ENCODE measurements at regions not wholly inside any gene's neighbourhood (a gene's known extent, or its start where the extent isn't known, plus 50 kb on each side); places are given as distances from the start of the nearest gene placed in this dataset.

DNA sequence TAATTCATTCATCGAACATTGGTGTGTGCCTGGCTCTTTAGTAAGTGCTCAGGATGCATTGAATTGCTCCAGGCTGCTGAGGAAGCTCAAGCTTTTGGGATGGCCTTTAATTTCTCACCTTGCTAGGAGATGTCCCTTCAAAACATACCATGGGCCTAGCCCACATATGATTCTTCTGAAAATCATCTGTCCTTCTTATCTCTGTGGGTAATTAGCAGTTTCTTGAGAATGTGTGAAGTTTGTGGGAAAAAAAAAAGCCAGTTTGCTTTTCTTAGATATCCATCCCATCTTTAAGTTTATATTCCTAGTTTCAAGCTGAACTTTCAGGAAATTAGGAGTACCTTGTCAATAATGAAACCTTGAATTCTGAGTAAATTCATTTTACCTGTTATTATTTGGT is 532.3 kb upstream of the SUCLG2 start:
- H3K27ac Mint-ChIP-seq: no peak overlapping the region
- Histone ChIP-seq H3K4me3 (replicated peaks in 1 of 3; ENCODE audit: low read depth in 2 of 3, low read length in 3 of 3) (no peak overlapping the region), H3K4me1 (ENCODE audit: control insufficient read depth in 1 of 2, insufficient read depth in 2 of 2, low read length in 2 of 2) (no peaks in the 10 kb centered on the region), H3K27ac (ENCODE audit: low read depth in 1 of 2, low read length in 2 of 2) (no peak overlapping the region), H4K20me1 (ENCODE audit: insufficient read depth, low read length) (no peaks in the 10 kb centered on the region), H3K9me3 (replicated peaks in 1 of 2; ENCODE audit: control insufficient read depth in 1 of 2, insufficient read depth in 1 of 2, low read length in 2 of 2) (no peaks in the 10 kb centered on the region), H3K79me2 (ENCODE audit: insufficient read depth, low read length) (no peaks in the 10 kb centered on the region), H2AFZ (ENCODE audit: insufficient read depth, low read depth, low read length, poor library complexity, severe bottlenecking) (no peak overlapping the region), H3K36me3 (replicated peaks in 1 of 2; ENCODE audit: control insufficient read depth in 1 of 2, insufficient read depth in 2 of 2, low read length in 2 of 2) (no peaks in the 10 kb centered on the region), H3K4me2 (replicated peaks; ENCODE audit: extremely low read depth, low read length, poor library complexity, severe bottlenecking) (no peak overlapping the region), H3K27me3 (ENCODE audit: control insufficient read depth in 2 of 2, insufficient read depth in 2 of 2, low read length in 2 of 2) (no peaks in the 10 kb centered on the region), H3K9ac (ENCODE audit: insufficient read depth, low read length, poor library complexity, severe bottlenecking) (no peak overlapping the region)
- intact Hi-C loops (cut with micrococcal nuclease): no loop called here
- TF ChIP-seq, protein P1, sequence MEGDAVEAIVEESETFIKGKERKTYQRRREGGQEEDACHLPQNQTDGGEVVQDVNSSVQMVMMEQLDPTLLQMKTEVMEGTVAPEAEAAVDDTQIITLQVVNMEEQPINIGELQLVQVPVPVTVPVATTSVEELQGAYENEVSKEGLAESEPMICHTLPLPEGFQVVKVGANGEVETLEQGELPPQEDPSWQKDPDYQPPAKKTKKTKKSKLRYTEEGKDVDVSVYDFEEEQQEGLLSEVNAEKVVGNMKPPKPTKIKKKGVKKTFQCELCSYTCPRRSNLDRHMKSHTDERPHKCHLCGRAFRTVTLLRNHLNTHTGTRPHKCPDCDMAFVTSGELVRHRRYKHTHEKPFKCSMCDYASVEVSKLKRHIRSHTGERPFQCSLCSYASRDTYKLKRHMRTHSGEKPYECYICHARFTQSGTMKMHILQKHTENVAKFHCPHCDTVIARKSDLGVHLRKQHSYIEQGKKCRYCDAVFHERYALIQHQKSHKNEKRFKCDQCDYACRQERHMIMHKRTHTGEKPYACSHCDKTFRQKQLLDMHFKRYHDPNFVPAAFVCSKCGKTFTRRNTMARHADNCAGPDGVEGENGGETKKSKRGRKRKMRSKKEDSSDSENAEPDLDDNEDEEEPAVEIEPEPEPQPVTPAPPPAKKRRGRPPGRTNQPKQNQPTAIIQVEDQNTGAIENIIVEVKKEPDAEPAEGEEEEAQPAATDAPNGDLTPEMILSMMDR (IDR thresholded peaks at IDR 0.05): no peak
- H3K4me3 Mint-ChIP-seq: no peak overlapping the region
- H3K36me3 Mint-ChIP-seq: no peaks in the 10 kb centered on the region
- H3K4me1 Mint-ChIP-seq: no peaks in the 10 kb centered on the region
- H3K27me3 Mint-ChIP-seq (ENCODE audit: low read depth in 3 of 3): peaks cover 0 to 2% (median 0%) of the 10 kb centered on the region in 3 donors
- DNase-seq: no peak
- peaks cover 0 to 4% (median 2%) of the 10 kb centered on the region in 7 donors for H3K9me3 Mint-ChIP-seq
- no CpG with 5 or more reads among the region's 1 CpG for WGBS (ENCODE audit: insufficient coverage)

DNA sequence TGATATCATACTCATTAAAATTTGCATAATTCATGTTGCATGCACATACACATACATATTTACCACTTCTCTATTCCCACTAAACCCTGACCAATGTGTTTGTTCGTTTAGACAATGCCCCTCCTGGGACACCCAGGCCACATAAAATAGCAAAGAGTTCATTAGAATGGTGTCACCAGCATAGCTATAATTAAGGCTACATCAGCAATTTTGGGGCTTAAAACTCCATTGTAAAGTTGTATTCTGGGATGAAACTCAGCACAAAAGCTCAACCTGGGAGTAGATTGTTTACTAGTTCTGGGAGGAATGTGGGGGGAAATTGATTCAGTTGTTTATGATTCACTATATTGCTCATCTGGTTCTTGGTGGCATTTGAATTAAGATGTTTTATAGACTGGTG is 522.2 kb upstream of the SUCLG2 start:
- Histone ChIP-seq H3K4me2 (replicated peaks; ENCODE audit: extremely low read depth, low read length, poor library complexity, severe bottlenecking) (no peak overlapping the region), H4K20me1 (ENCODE audit: insufficient read depth, low read length) (no peaks in the 10 kb centered on the region), H3K27me3 (ENCODE audit: control insufficient read depth in 2 of 2, insufficient read depth in 2 of 2, low read length in 2 of 2) (no peaks in the 10 kb centered on the region), H2AFZ (ENCODE audit: insufficient read depth, low read depth, low read length, poor library complexity, severe bottlenecking) (no peak overlapping the region), H3K79me2 (ENCODE audit: insufficient read depth, low read length) (no peaks in the 10 kb centered on the region), H3K27ac (ENCODE audit: low read depth in 1 of 2, low read length in 2 of 2) (no peak overlapping the region), H3K9ac (ENCODE audit: insufficient read depth, low read length, poor library complexity, severe bottlenecking) (no peak overlapping the region), H3K4me3 (replicated peaks in 1 of 3; ENCODE audit: low read depth in 2 of 3, low read length in 3 of 3) (no peak overlapping the region), H3K36me3 (replicated peaks in 1 of 2; ENCODE audit: control insufficient read depth in 1 of 2, insufficient read depth in 2 of 2, low read length in 2 of 2) (no peaks in the 10 kb centered on the region), H3K4me1 (ENCODE audit: control insufficient read depth in 1 of 2, insufficient read depth in 2 of 2, low read length in 2 of 2) (no peaks in the 10 kb centered on the region), H3K9me3 (replicated peaks in 1 of 2; ENCODE audit: control insufficient read depth in 1 of 2, insufficient read depth in 1 of 2, low read length in 2 of 2) (peaks cover 9 to 10% of the 10 kb centered on the region in 2 donors)
- H3K36me3 Mint-ChIP-seq: no peaks in the 10 kb centered on the region
- H3K27ac Mint-ChIP-seq: no peak overlapping the region
- H3K27me3 Mint-ChIP-seq (ENCODE audit: low read depth in 3 of 3): peaks cover 0 to 1% (median 0%) of the 10 kb centered on the region in 3 donors
- DNase-seq: no peak
- no peaks in the 10 kb centered on the region for H3K4me1 Mint-ChIP-seq
- intact Hi-C loops (cut with micrococcal nuclease): no loop called here
- WGBS (ENCODE audit: insufficient coverage): 80% methylated on average over 1 of the region's 1 CpG
- no peak overlapping the region for H3K4me3 Mint-ChIP-seq
- peaks cover 7 to 18% (median 12%) of the 10 kb centered on the region in 7 donors for H3K9me3 Mint-ChIP-seq
- TF ChIP-seq, protein P1 (IDR thresholded peaks at IDR 0.05): no peak
